ENCODE measurements at regions not wholly inside any gene's neighbourhood (a gene's known extent, or its start where the extent isn't known, plus 50 kb on each side); places are given as distances from the start of the nearest gene placed in this dataset.

DNA sequence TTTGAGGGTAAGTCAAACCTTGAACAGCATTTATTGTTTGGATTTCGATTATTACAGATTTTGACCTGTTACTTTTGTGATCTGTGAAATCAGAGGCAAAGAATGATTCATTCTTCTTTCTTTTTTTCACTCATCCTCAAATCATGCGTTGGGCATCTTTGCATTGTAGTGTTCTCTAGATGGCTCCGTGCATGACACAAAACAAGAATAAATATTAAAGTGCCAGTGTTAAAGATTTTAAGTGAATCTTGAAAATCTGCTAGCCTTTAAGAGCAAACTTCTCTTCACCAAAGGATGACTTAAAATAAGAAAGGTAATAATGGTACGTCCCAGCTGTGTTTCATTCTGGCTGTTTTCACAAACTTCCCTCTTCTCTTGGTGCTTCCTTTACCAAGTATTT is 361.9 kb upstream of the SMARCA2 start:
- Histone ChIP-seq H3K4me3 (ENCODE audit: low read depth in 1 of 3, low read length in 3 of 3) (no peak overlapping the region), H3K27me3 (ENCODE audit: control insufficient read depth in 4 of 4, insufficient read depth in 4 of 4, low read length in 3 of 4) (peaks cover 0 to 7% (median 0%) of the 10 kb centered on the region in 4 donors), H3K36me3 (ENCODE audit: control insufficient read depth in 4 of 4, insufficient read depth in 3 of 4, low read depth in 1 of 4, low read length in 3 of 4) (no peaks in the 10 kb centered on the region), H3K9ac (ENCODE audit: low read depth in 1 of 2, low read length in 2 of 2) (no peak overlapping the region), H3K4me1 (ENCODE audit: control insufficient read depth in 4 of 4, insufficient read depth in 4 of 4, low read length in 3 of 4) (no peaks in the 10 kb centered on the region), H3K27ac (ENCODE audit: low read depth in 1 of 2, low read length in 2 of 2) (no peak overlapping the region), H3K9me3 (ENCODE audit: control insufficient read depth in 4 of 4, low read length in 3 of 4) (peaks cover 0 to 7% (median under 1%) of the 10 kb centered on the region in 4 donors)
- no peak for DNase-seq (ENCODE audit: low spot score)
- WGBS: 63% methylated on average over 4 of the region's 4 CpGs
- TF ChIP-seq, protein P1, sequence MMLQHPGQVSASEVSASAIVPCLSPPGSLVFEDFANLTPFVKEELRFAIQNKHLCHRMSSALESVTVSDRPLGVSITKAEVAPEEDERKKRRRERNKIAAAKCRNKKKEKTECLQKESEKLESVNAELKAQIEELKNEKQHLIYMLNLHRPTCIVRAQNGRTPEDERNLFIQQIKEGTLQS (IDR thresholded peaks at IDR 0.05): no peak
- TF ChIP-seq FOXA2 (IDR thresholded peaks at IDR 0.05) (no peak), GABPA (IDR thresholded peaks at IDR 0.05 in 1 of 2, conservative IDR thresholded peaks at IDR 0.05 in 1 of 2) (no peak), TAF1 (conservative IDR thresholded peaks at IDR 0.05) (no peak), NR2F2 (IDR thresholded peaks at IDR 0.05) (no peak), HNF4A (conservative IDR thresholded peaks at IDR 0.05) (no peak), HNF4G (IDR thresholded peaks at IDR 0.05) (no peak), RAD21 (IDR thresholded peaks at IDR 0.05) (no peak), REST (IDR thresholded peaks at IDR 0.05) (no peak), YY1 (IDR thresholded peaks at IDR 0.05) (no peak)
- TF ChIP-seq, protein P2, sequence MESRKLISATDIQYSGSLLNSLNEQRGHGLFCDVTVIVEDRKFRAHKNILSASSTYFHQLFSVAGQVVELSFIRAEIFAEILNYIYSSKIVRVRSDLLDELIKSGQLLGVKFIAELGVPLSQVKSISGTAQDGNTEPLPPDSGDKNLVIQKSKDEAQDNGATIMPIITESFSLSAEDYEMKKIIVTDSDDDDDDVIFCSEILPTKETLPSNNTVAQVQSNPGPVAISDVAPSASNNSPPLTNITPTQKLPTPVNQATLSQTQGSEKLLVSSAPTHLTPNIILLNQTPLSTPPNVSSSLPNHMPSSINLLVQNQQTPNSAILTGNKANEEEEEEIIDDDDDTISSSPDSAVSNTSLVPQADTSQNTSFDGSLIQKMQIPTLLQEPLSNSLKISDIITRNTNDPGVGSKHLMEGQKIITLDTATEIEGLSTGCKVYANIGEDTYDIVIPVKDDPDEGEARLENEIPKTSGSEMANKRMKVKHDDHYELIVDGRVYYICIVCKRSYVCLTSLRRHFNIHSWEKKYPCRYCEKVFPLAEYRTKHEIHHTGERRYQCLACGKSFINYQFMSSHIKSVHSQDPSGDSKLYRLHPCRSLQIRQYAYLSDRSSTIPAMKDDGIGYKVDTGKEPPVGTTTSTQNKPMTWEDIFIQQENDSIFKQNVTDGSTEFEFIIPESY (IDR thresholded peaks at IDR 0.05): no peak

DNA sequence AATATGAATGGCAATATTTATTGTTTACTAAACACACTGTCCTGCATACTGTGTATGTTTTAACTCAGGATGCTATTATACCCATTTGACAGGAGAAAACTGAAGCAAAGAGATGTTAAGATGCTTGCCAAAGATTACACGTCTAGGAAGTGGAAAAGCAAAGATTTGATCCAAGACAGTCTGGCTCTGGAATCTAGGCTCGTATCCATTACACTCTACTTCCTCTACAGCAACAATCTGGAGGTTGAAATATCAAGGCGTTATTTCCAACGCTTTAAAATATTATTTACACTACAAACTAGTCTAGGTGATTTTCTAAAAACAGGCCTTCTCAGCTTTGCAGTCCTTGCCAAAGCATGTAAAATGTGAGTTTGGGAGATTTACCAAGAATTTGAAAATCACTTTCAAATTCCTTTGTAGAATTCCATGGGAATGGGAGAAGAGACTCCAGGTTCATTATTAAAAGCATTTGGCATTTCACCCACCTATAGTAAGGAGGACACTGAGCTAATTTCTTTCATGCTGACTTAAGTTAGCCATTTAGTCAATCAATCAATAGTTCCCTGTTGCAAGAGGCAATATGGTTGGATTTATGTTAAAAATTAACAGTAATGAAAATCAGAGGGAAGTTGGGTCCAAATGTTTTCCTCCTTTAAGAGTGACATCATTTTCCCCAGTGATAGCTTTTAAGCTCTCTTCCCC is 356.3 kb upstream of the SMARCA2 start:
- TF ChIP-seq FOXA2 (IDR thresholded peaks at IDR 0.05): no peak
- TF ChIP-seq, protein P3, sequence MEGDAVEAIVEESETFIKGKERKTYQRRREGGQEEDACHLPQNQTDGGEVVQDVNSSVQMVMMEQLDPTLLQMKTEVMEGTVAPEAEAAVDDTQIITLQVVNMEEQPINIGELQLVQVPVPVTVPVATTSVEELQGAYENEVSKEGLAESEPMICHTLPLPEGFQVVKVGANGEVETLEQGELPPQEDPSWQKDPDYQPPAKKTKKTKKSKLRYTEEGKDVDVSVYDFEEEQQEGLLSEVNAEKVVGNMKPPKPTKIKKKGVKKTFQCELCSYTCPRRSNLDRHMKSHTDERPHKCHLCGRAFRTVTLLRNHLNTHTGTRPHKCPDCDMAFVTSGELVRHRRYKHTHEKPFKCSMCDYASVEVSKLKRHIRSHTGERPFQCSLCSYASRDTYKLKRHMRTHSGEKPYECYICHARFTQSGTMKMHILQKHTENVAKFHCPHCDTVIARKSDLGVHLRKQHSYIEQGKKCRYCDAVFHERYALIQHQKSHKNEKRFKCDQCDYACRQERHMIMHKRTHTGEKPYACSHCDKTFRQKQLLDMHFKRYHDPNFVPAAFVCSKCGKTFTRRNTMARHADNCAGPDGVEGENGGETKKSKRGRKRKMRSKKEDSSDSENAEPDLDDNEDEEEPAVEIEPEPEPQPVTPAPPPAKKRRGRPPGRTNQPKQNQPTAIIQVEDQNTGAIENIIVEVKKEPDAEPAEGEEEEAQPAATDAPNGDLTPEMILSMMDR (IDR thresholded peaks at IDR 0.05; ENCODE audit: low read depth, low read length, missing input control): no peak
- no peak for TF ChIP-seq SP1 (IDR thresholded peaks at IDR 0.05)
- no peak for TF ChIP-seq RXRA (IDR thresholded peaks at IDR 0.05)
- no peak for TF ChIP-seq RAD21 (IDR thresholded peaks at IDR 0.05)
- TF ChIP-seq JUND (IDR thresholded peaks at IDR 0.05): no peak
- TF ChIP-seq TAF1 (conservative IDR thresholded peaks at IDR 0.05): no peak
- TF ChIP-seq NR2F2 (IDR thresholded peaks at IDR 0.05): no peak
- TF ChIP-seq, protein P4, sequence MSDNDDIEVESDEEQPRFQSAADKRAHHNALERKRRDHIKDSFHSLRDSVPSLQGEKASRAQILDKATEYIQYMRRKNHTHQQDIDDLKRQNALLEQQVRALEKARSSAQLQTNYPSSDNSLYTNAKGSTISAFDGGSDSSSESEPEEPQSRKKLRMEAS (IDR thresholded peaks at IDR 0.05): no peak
- no peak for TF ChIP-seq REST (IDR thresholded peaks at IDR 0.05)
- TF ChIP-seq, protein P2 (IDR thresholded peaks at IDR 0.05): no peak
- TF ChIP-seq FOXA1 (IDR thresholded peaks at IDR 0.05): no peak
- TF ChIP-seq HNF4A (conservative IDR thresholded peaks at IDR 0.05): no peak
- DNase-seq (ENCODE audit: low spot score): no peak
- Histone ChIP-seq H3K4me1 (ENCODE audit: control insufficient read depth in 4 of 4, insufficient read depth in 4 of 4, low read length in 3 of 4) (no peaks in the 10 kb centered on the region), H3K27ac (ENCODE audit: low read depth in 1 of 2, low read length in 2 of 2) (no peak overlapping the region), H3K9ac (ENCODE audit: low read depth in 1 of 2, low read length in 2 of 2) (no peak overlapping the region), H3K27me3 (ENCODE audit: control insufficient read depth in 4 of 4, insufficient read depth in 4 of 4, low read length in 3 of 4) (peaks cover 0 to 3% (median 0%) of the 10 kb centered on the region in 4 donors), H3K4me3 (ENCODE audit: low read depth in 1 of 3, low read length in 3 of 3) (no peak overlapping the region), H3K9me3 (ENCODE audit: control insufficient read depth in 4 of 4, low read length in 3 of 4) (peaks cover 0 to 7% (median under 1%) of the 10 kb centered on the region in 4 donors), H3K36me3 (ENCODE audit: control insufficient read depth in 4 of 4, insufficient read depth in 3 of 4, low read depth in 1 of 4, low read length in 3 of 4) (no peaks in the 10 kb centered on the region)
- WGBS: 58% methylated on average over 4 of the region's 4 CpGs

Data from liver (tissue), 8 donors.